Upper lobe of left lung (tissue), 4 donors: ENCODE measurements at regions not wholly inside any gene's neighbourhood (a gene's known extent, or its start where the extent isn't known, plus 50 kb on each side); places are given as distances from the start of the nearest gene placed in this dataset.

Experiments
- CTCF ChIP-seq, 6 experiments: fragments of 450-650 bp in 4 of 6; fragments of 200-600 bp in 2 of 6; sonication (generic) in 2 of 6; IDR thresholded peaks; one replicate each; pipeline ENCODE4 v1.5.1; 2016 to 2019; ENCODE audit warnings: antibody characterized with exemption in 6 of 6
- EP300 ChIP-seq, 4 donors: sonication (generic); formaldehyde crosslinking; IDR thresholded peaks; one replicate each; pipeline ENCODE4 v1.5.1; 2017; ENCODE audit warnings: antibody characterized with exemption in 4 of 4, control low read depth in 2 of 4
- POLR2AphosphoS5 ChIP-seq, 2 donors: sonication (generic); formaldehyde crosslinking; IDR thresholded peaks; one replicate each; pipeline ENCODE4 v1.5.1; 2017; ENCODE audit warnings: antibody characterized with exemption in 2 of 2

- TF ChIP-seq POLR2AphosphoS5 (IDR thresholded peaks at IDR 0.05): no peak
- no peak for TF ChIP-seq CTCF (IDR thresholded peaks at IDR 0.05)
- no peak for TF ChIP-seq EP300 (IDR thresholded peaks at IDR 0.05)
Measured at GRCh38 chr6:105983763-105984162, 102.4 kb upstream of the PRDM1 start.
